ENCODE measurements at regions not wholly inside any gene's neighbourhood (a gene's known extent, or its start where the extent isn't known, plus 50 kb on each side); places are given as distances from the start of the nearest gene placed in this dataset.

DNA sequence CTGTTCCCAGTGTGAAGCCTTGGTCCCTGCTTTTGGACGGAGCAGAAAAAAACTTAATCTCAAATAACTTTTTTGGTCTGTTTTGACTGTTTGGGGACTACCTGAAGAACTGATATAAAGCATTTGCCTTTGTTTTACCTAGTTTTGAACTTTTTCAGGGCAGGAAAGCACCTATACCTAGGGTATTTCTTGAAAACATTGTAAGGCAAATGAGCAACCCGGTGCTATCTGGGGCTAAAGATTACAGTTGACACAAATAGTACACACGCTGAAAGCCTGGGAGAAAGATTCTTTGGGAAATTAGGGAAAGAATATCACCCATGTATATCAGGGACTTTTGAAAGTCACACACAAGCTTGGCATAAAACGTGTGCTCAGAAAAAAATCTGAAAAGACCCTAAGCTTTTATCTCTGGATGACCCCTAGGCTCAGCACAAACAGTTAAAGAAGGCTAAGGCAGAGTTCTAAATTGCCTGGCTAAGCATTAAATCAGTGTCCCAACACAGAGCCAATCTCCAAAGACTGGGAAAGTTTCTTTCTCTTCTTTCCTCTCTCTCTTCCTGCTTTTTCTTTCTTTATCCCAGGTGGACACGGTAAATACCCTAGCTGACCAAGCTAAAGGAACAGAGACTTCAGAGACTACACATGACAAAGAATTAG, 389.8 kb downstream of the SH2D4B start:
- TF ChIP-seq, protein P1, sequence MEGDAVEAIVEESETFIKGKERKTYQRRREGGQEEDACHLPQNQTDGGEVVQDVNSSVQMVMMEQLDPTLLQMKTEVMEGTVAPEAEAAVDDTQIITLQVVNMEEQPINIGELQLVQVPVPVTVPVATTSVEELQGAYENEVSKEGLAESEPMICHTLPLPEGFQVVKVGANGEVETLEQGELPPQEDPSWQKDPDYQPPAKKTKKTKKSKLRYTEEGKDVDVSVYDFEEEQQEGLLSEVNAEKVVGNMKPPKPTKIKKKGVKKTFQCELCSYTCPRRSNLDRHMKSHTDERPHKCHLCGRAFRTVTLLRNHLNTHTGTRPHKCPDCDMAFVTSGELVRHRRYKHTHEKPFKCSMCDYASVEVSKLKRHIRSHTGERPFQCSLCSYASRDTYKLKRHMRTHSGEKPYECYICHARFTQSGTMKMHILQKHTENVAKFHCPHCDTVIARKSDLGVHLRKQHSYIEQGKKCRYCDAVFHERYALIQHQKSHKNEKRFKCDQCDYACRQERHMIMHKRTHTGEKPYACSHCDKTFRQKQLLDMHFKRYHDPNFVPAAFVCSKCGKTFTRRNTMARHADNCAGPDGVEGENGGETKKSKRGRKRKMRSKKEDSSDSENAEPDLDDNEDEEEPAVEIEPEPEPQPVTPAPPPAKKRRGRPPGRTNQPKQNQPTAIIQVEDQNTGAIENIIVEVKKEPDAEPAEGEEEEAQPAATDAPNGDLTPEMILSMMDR (IDR thresholded peaks at IDR 0.05): no peak
- TF ChIP-seq SIN3A (IDR thresholded peaks at IDR 0.05; ENCODE audit: borderline replicate concordance, insufficient read depth, low read depth, low read length): no peak
- TF ChIP-seq, protein P2, sequence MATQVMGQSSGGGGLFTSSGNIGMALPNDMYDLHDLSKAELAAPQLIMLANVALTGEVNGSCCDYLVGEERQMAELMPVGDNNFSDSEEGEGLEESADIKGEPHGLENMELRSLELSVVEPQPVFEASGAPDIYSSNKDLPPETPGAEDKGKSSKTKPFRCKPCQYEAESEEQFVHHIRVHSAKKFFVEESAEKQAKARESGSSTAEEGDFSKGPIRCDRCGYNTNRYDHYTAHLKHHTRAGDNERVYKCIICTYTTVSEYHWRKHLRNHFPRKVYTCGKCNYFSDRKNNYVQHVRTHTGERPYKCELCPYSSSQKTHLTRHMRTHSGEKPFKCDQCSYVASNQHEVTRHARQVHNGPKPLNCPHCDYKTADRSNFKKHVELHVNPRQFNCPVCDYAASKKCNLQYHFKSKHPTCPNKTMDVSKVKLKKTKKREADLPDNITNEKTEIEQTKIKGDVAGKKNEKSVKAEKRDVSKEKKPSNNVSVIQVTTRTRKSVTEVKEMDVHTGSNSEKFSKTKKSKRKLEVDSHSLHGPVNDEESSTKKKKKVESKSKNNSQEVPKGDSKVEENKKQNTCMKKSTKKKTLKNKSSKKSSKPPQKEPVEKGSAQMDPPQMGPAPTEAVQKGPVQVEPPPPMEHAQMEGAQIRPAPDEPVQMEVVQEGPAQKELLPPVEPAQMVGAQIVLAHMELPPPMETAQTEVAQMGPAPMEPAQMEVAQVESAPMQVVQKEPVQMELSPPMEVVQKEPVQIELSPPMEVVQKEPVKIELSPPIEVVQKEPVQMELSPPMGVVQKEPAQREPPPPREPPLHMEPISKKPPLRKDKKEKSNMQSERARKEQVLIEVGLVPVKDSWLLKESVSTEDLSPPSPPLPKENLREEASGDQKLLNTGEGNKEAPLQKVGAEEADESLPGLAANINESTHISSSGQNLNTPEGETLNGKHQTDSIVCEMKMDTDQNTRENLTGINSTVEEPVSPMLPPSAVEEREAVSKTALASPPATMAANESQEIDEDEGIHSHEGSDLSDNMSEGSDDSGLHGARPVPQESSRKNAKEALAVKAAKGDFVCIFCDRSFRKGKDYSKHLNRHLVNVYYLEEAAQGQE (IDR thresholded peaks at IDR 0.05; ENCODE audit: insufficient read depth in 1 of 2, low read depth in 2 of 2, low read length in 1 of 2): no peak

Measured in Panc1 (cell line).